ENCODE measurements at regions not wholly inside any gene's neighbourhood (a gene's known extent, or its start where the extent isn't known, plus 50 kb on each side); places are given as distances from the start of the nearest gene placed in this dataset.
A peak's percentile ranks its signal among the peaks of the same experiment; 100 is the strongest.

GRCh38 chr13:47553329-47553977 is 447.6 kb downstream of the SUCLA2 start:
- Histone ChIP-seq H3K27ac (no peak overlapping the region), H3K4me3 (no peak overlapping the region), H3K36me3 (no peaks in the 10 kb centered on the region), H3K9me3 (no peaks in the 10 kb centered on the region), H3K4me1 (no peaks in the 10 kb centered on the region), H3K27me3 (no peaks in the 10 kb centered on the region)
- DNase-seq, result no peak
- TF ChIP-seq CTCF (IDR thresholded peaks at IDR 0.05) (no peak), POLR2A (IDR thresholded peaks at IDR 0.05) (no peak)
- intact Hi-C loops (cut with DNase I; ENCODE audit: low total_unique reads), result no loop called here

- Histone ChIP-seq H3K9me3 (no peaks in the 10 kb centered on the region), H3K27ac (no peak overlapping the region), H3K36me3 (no peaks in the 10 kb centered on the region), H3K4me3 (no peak overlapping the region), H3K27me3 (no peaks in the 10 kb centered on the region), H3K4me1 (no peaks in the 10 kb centered on the region)
- intact Hi-C loops (cut with DNase I; ENCODE audit: low total_unique reads), result no loop called here
- no peak for DNase-seq
- TF ChIP-seq POLR2A (IDR thresholded peaks at IDR 0.05), result no peak
- no peak for TF ChIP-seq CTCF (IDR thresholded peaks at IDR 0.05)
These were observed 451.8 kb downstream of the SUCLA2 start for GRCh38 chr13:47549219-47549752.

- TF ChIP-seq CTCF (IDR thresholded peaks at IDR 0.05), result no peak
- no peak for TF ChIP-seq POLR2A (IDR thresholded peaks at IDR 0.05)
- no peak overlapping the region for H3K27ac ChIP-seq
- no peaks in the 10 kb centered on the region for H3K9me3 ChIP-seq
- H3K4me3 ChIP-seq, result no peak overlapping the region
- intact Hi-C loops (cut with DNase I; ENCODE audit: low total_unique reads), result no loop called here
- H3K27me3 ChIP-seq, result no peaks in the 10 kb centered on the region
- H3K4me1 ChIP-seq, result no peaks in the 10 kb centered on the region
- no peak for DNase-seq
- no peaks in the 10 kb centered on the region for H3K36me3 ChIP-seq
These were observed 452.7 kb downstream of the SUCLA2 start for GRCh38 chr13:47548294-47548840.

GRCh38 chr13:47546391-47547225 is 454.5 kb downstream of the SUCLA2 start:
- H3K4me1 ChIP-seq, result no peaks in the 10 kb centered on the region
- no peak for DNase-seq
- peak overlapping the region in 1 of 2 donors; percentile 3 for H3K27ac ChIP-seq
- H3K36me3 ChIP-seq, result no peaks in the 10 kb centered on the region
- H3K4me3 ChIP-seq, result no peak overlapping the region
- TF ChIP-seq CTCF (IDR thresholded peaks at IDR 0.05) (no peak), POLR2A (IDR thresholded peaks at IDR 0.05) (no peak)
- intact Hi-C loops (cut with DNase I; ENCODE audit: low total_unique reads), result no loop called here
- H3K27me3 ChIP-seq, result no peaks in the 10 kb centered on the region
- H3K9me3 ChIP-seq, result no peaks in the 10 kb centered on the region
